K562 (cell line): ENCODE measurements at regions not wholly inside any gene's neighbourhood (a gene's known extent, or its start where the extent isn't known, plus 50 kb on each side); places are given as distances from the start of the nearest gene placed in this dataset.

Experiments used
- BCLAF1 ChIP-seq, 2 experiments: fragments of 450-650 bp in 1 of 2; IDR thresholded peaks; 2 replicates each; pipeline ENCODE4 v1.6.1; 2011 to 2017; ENCODE audit warnings: low read depth in 2 of 2, antibody characterized with exemption in 1 of 2, borderline replicate concordance in 1 of 2, low read length in 1 of 2, mild to moderate bottlenecking in 1 of 2, mixed read lengths in 1 of 2; ENCODE audit not compliant: control insufficient read depth in 1 of 2
- PHF8 ChIP-seq: fragments of 200-600 bp; sonication (generic); IDR thresholded peaks from 2 replicates; pipeline ENCODE4 v1.6.1; 2012; ENCODE audit warnings: mixed run types, mild to moderate bottlenecking, inconsistent platforms, low read length, moderate library complexity, borderline replicate concordance
- RBM39 ChIP-seq: fragments of 200-400 bp; formaldehyde crosslinking; optimal IDR thresholded peaks from 2 replicates; pipeline ENCODE3; 2018; ENCODE audit warnings: low read depth, low read length
- TCF7L2 ChIP-seq: fragments of 150-350 bp; IDR thresholded peaks from 2 replicates; pipeline ENCODE4 v1.6.1; 2016; ENCODE audit warnings: low read depth, mild to moderate bottlenecking, low read length, moderate library complexity
- U2AF2 ChIP-seq: fragments of 200-400 bp; formaldehyde crosslinking; optimal IDR thresholded peaks from 2 replicates; pipeline ENCODE3; 2017; ENCODE audit warnings: low read depth, mild to moderate bottlenecking, low read length
- ZBTB34 ChIP-seq: fragments of 250-450 bp; sonication (Bioruptor Pico); IDR thresholded peaks from 2 replicates; pipeline ENCODE4 v1.8.0; 2021; ENCODE audit warnings: mild to moderate bottlenecking, moderate library complexity
- ZNF445 ChIP-seq: fragments of 250-450 bp; sonication (Bioruptor Pico); IDR thresholded peaks from 2 replicates; pipeline ENCODE4 v1.4.0; 2020; ENCODE audit warnings: low read depth, mild to moderate bottlenecking, moderate library complexity

GRCh38 chr20:48214601-48215000 is 429.3 kb upstream of the SULF2 start:
- TF ChIP-seq BCLAF1 (IDR thresholded peaks at IDR 0.05; ENCODE audit: borderline replicate concordance in 1 of 2, control insufficient read depth in 1 of 2, low read depth in 2 of 2, low read length in 1 of 2), result no peak
- no peak for TF ChIP-seq ZNF445 (CRISPR knock-in tag)
- TF ChIP-seq PHF8, result no peak
- no peak for TF ChIP-seq TCF7L2
- no peak for TF ChIP-seq ZBTB34 (CRISPR knock-in tag)
- no peak for TF ChIP-seq U2AF2
- TF ChIP-seq RBM39, result no peak
